COLO668 (cell line): ENCODE measurements at regions not wholly inside any gene's neighbourhood (a gene's known extent, or its start where the extent isn't known, plus 50 kb on each side); places are given as distances from the start of the nearest gene placed in this dataset.

Source experiments
- DNase-seq: peaks from one replicate; lab custom pipeline; 2025; ENCODE audit not compliant: unreplicated experiment; lab: John Stamatoyannopoulos, UW

DNA sequence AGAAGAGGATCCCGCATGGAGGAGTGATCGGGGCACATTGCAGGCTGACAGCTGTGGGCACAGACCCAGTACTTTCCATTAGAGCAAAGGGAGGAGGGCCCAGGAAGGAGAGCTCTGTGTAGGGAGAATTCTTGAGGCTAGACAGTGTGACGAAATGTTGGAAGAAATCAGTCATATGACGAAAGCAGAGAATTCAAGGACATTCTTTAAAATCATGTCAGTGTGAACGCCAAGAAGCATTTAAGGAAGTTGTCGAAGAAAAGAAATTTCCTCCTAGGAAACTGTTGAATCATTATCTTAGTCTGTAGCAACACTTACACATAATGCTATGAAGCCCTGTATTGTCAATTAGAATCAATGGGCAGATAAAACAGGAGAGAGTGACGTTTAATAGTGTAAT lies 191.3 kb upstream of the ADARB2 start:
- DNase-seq, result no peak

DNA sequence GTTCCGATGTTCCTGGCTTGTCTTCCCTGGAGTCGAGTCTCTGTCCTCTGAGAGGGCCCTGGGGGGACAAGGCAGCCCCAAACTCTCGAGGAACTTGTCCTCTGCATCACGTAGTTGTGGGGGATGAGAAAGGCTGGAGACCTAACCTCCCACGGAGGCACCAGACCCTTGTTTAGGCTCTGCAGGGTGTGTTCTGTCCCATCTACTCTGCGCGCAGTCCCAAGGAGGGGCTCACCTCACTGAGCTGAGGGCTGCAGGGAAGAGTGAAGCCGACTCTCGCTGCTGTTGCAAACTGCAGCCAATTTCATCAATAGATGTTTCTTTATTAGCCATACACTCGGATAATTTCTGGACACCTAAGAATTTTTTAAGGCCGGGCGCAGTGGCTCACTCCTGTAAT lies 186.7 kb upstream of the ADARB2 start:
- DNase-seq, result no peak

DNA sequence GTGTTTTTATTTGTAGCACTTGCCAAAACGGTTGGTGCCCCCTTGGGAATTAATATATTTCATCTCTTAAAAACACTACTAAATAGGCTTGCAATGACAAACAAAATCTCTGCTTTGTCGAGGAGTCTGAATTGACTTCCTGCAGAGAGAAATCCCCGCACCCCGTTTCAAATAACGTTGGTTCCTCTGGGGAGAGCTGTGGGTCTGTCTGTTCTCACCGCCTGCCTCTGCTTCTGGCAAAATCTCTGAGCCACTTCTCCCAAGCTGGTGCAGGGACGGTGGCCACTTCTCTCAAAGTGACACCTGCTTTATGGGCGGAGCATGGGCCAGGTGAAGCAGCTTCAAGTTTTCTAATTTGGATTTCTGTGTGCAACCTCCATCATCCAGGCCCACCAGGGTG lies 186.3 kb upstream of the ADARB2 start:
- DNase-seq, result no peak

DNA sequence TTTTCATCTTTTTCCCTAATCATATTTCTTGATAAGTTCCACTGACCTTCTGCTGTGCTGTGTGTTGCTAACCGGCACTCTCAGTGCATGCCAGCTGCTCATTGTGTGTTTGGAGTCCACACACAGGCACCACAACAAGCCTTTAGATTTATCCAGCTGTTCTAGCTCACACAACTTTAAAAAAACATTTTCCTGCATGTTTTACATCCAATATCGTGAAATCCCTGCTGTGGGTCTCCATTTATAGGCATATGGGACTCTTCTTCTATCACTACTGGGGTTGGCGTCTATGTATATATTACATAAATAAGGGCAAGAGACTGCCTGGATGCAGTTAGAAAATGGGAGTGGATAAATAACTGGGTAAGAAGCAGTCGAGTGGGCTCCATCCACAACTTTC lies 183.6 kb upstream of the ADARB2 start:
- no peak for DNase-seq

DNA sequence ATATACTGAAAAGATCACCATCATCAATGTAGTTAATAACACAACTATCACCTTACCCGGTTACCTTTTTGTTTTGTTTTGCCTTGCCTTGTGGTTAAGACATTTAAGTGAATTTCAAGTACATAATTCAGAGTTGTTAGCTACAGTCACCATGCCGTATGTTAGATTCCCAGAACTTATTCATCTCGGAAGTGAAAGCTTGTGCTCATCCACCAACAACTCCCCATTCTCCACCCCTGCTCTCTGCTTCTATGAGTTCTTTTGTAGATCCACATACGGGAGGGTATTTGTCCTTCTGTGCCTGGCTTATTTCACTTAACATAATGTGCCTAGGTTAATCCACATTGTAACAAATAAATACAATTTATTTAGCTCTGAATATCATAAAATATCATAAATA lies 182.8 kb upstream of the ADARB2 start:
- no peak for DNase-seq

DNA sequence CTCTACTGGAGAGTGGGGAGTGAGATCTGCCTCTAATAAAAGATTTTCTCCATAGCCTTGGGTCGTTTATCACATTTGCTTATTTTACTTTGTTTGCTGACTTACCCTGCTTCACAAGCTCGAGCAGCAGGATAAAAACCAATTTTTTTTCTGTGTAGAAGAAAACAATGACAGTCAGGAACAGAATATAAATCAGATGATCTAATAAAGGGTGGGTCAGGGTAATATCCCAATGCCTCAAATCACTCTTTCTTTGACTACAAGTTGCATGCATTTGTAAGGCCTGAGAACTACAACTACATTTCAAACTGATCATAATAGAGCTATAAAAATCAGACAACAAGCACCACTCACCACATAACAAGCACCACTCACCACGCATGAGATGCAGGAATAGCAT lies 174.4 kb upstream of the ADARB2 start:
- DNase-seq, result no peak

DNA sequence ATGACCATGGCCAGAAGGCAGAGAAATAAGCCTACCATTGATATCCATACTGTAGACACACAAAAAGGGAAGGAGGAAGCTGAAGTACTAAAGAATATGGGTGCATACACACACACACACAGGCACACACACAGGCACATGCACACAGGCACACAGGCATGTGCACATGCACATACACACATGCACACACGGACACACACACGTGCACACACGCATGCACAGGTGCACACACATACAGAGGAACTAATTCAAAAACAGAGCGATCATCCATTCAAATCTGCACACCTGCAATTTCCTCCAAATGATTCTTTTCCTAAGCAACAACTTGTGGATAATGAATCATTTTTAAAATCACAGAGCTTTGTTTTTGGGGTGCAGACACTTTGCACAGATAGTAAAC lies 166.7 kb upstream of the ADARB2 start:
- no peak for DNase-seq

DNA sequence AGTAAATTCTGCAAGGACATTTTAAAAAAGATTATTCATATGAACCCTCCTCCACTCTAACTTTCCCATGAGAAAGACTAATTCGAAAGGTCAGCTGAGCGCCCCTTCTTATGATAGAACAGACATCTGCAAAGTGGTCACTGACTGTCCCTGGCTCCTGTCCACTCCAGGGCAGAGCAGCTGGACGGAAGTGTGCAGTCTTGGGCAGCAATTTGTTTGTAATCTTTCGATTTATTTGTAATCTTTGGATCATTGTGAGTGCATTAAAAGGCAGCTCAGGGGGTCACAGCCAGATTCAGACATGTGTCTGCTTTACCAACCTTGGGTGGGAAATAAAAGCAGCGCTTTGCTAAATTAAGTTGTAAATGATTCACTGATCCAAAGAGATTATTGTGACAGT lies 158.8 kb upstream of the ADARB2 start:
- no peak for DNase-seq

DNA sequence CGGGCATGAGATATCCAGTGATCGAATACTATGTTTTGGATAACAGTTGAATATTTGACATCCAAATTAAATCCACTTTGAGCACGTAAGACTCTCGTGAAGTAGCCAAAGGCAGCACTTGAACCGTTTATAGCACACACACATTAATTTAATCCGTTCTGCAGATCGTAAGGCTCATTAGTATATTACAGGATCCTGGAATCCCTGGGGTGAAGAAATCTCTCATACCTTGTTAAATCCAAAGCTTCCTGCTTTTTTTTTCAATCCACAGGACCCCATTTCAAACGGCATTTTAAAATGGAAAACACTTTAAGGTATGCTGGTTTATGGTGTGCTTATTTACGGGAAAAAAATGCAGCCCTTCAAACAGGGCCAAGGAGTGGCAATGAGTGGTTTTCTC lies 158.4 kb upstream of the ADARB2 start:
- DNase-seq, result no peak

DNA sequence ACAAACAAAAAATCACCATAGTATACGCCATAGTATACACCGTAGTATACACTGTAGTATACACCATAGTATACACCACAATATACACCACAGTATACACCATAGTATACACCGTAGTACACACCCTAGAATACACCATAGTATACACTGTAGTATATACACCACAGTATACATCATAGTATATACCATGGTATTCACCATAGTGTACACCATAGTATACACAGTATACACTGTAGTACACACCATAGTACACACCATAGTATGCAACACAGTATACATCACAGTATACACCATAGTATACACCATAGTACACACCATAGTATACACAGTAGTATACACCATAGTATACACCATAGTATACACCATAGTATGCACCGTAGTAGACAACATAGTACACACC lies 157.6 kb upstream of the ADARB2 start:
- DNase-seq, result no peak

DNA sequence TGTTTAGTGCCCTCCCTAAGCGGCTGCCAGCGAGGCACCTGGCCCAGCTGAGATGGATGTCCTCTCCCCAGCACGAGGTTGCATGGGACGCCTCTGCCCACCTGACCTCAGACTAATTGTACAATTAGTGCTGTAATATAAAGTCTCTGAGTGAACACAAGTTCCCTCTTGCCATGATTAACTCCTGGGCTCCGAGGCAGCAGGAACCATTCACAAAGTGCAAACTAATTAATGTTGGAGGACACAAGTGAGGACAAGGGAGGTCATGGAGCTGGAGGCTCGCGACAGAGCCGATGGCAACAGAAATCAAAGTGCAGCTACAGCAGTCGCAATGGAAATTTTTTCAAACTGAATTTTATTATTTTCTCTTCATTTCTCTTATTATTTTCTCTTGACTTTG lies 156.6 kb upstream of the ADARB2 start:
- DNase-seq, result no peak

DNA sequence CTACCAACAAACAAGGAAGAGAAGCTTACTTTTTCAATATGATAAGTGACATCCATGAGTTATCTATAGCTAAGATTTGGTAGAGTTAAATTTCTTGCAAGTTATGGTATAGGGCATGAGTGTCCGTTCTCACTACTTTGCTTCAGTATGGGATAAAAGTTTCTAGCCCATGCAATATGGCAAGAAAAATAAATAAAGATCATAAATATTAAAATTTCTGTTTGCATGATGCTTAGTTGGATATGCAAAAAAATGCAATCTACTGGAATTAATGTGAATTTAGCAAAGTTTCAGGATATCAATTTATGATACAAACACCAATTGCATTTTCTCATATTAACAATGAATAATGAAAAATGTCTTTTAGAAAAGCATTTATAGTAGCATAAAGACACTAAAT lies 148.7 kb upstream of the ADARB2 start:
- no peak for DNase-seq

DNA sequence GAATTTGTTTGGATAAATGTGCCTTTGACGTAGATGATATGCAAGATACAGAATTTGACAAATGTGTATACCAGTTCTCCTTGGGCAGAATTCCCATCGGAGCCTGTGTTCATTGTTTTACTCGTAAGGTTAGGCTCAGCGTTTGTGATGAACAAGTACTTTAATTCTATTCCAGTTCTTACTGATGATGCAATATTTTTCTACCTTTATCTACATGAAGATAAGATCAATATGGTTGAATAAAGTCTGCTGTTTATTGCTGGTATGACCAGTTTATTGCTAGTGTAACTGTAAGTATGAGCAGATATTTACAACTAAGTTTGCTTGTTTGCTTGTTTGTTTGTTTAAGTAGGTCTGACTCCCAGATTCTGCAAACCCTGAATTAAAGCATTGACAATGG lies 145.4 kb upstream of the ADARB2 start:
- DNase-seq, result no peak

DNA sequence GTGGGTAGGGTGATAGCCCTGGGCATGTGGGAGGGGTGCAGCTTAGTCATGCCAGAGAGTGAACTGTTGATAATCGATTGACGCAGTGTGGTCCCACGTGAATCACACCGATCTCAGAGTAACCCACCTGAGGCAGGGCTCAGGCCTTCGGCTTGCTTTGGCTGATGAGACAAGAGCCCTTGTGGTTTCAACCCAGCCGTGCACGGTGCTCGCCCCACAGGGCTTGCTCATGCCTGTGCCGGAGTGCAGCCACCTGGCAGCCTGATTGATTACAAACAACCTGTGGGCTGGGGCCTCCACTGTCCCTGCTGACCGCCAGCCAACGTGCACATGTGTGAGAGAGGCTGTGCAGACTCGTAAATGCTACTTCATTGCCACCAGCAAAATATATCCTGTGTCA lies 144.9 kb upstream of the ADARB2 start:
- DNase-seq, result no peak

DNA sequence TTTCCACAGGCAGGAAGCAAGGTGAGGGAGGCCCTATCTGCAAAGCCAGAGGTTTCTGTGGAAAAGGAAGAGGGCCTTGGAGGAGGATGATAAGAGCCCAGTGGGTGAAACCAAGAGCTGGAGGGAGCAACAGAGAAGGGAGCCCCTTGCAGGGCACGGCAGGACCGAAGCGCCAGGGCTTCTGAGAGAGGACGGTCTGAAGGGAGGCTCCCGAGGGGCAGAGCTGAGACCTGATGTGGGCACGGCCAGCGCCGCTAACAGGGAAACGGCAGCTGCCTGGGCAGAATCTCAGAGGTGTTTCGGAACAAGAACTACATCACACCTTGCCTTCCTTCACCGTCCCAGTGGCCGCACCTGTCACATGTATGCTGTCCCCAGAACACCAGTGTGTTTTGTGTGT lies 144.3 kb upstream of the ADARB2 start:
- DNase-seq, result no peak

DNA sequence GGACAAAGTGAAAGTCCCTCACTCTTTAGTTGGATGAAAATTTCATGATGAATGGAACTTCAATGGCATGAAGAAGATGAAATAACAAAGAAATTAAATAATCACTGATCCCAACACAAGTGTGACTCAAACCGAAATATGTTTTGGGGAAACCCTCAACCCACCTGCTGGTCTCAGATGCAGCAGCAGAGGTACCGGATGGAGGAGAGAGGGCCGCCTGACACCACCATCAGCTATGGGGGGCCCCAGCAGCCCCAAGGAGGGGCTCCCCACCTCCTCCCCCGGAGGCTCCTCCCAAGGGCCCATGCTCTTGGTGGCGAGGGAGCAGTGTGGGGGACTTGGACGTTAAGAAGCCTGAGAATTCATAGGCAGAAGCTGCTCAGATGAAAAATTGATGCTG lies 137.2 kb upstream of the ADARB2 start:
- no peak for DNase-seq

DNA sequence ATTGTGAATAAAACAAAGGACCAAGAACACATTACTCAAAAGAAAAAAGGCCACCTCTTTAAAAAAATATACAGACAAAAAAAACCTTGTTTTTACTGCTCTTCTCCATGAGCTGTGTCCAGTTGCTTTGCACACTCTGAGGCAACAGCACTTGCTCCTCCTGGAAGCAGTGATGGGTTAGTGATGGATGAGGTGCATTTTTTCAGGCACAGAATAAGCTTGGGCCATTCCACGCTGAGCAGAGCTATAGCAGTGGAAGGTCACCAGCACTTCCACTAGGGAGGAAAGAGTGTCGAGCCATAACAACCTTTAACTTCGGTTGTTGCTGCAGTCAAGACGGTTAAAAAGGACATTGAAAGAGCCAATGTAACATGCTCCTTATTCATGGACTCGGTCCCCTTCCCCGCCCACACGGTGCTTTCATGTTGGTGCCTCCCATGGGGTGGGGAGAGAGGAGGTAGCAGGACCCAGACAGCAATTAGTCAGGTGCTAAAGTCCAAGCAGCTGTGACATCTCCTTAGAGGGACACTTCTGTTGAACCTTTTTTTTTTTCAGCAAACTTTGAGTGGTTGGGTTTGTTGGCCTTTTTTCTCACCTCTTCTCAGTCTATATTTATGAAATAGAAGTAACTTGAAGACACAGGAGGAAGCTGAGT lies 136.5 kb upstream of the ADARB2 start:
- DNase-seq, result no peak

DNA sequence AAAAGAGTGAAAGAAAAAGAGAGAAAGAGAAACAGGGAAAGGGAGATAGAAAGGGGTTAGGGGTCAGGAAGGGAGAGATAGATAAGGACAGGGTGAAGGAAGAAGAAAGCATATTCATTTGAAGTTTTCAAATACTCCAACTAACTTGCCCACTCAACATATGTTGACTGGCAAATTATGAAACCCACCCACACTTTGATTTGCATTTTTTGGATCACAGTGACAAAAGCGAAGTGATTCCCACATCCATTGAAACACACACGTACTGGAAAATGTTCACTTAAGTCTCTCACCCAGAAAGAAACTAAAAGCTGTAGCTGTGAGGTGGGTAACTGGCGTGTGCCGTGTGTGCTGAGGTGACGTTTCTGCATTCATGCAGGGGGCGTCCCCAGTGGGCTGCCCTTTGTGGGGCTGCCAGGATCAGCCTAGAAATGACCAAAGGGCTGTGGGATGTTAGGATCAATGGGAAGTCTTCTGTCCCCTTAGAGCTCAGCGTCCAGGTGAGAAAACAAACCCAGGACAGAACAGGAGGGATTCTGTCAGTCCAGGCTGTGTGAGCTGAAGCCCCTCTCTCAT lies 134.9 kb upstream of the ADARB2 start:
- no peak for DNase-seq

DNA sequence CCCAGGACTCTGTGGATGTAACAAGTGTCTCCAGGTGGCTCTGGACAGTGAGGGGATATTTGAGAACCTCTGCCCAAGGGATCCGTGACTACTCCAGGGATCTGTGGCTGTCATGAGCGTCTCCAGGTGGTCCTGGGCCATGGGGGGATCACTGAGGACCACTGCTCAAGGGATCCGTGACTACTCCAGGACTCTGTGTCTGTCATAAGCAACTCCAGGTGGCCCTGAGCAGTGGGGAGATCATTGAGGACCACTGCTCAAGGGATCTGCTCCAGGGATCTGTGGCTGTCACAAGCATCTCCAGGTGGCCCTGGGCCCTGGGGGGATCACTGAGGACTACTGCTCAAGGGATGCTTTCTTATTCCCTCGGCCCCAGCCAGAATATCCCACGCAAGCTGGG lies 133.2 kb upstream of the ADARB2 start:
- DNase-seq, result no peak

DNA sequence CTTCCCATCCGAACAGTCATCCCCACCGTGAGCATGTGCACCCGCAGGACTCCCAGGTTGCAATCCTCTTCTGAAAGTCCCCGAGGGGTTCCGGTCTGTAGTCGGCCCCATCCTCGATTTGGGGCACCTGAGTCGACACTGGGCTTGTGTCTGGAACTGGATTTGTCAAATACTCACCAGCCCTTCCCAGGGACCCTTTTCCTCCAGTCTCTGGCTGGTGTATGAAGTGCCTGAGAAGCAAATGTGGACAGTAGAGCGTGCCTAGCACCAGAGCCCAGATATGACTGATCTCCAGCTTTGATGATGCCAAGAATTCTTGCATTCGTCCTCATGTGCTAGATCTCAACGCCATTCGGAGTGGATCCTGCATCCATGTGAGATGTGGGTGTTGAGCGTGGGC lies 132.5 kb upstream of the ADARB2 start:
- no peak for DNase-seq

DNA sequence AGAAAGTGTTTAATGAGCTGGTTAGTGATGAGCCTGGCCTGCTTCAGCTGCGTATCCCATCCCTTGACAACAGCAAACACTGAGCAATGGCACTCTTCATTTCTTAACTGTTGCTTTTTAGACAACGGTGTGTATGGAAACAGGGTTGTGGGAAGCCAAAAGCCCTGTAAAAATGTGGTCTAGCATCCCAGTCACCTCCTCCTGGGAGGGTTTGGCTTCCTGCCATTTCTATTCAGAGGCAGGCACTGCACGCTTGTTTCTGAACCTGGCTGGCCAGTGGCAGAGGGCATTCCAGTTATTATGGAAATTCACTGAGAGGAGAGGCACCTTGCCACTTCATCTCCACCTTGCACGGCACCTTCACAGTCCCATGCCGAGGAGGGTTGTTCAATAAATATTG lies 123.0 kb upstream of the ADARB2 start:
- no peak for DNase-seq

DNA sequence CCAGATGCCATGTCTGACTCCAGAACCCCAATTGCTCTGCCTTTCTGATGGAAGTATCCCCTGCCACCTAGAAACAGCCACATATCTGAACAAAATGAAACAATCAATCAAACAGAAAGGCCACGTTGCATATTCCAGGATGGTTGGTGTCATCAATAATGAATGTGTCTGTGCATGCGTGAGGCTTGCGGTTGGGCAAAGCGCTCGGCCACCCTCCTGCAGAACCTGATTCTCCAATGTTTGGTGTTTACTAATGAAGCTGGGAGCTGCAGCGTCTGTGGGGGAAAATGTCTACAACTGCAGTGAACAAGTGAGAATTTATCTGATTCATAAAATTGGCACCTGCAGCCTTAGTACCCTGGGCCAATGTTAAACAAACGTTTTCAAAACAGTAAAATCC lies 121.2 kb upstream of the ADARB2 start:
- DNase-seq, result no peak

DNA sequence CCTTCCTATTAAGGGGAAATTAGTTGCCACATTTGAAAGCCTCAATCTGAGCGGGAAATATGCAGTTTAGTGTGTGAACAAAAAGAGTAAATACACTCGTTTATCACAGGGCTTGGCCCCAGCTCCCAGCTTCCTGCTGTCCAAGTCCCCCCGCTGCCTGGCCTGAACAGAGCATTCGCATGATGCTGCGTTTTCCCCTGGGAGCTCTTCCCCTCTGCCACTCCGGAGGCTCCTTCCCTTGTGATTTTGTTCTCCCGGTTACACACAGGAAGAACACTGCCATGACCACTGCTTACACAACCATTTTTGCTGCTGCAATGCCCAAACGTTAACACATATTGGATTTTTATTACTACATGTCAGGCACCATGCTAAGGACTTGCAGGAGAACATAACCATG lies 120.7 kb upstream of the ADARB2 start:
- DNase-seq, result no peak
